ENCODE measurements at regions not wholly inside any gene's neighbourhood (a gene's known extent, or its start where the extent isn't known, plus 50 kb on each side); places are given as distances from the start of the nearest gene placed in this dataset.
"Not testable (repeated sequence)": the region's sequence is repeated elsewhere in the genome, so short reads cannot be mapped to it uniquely, and the experiment has no call there.

DNA sequence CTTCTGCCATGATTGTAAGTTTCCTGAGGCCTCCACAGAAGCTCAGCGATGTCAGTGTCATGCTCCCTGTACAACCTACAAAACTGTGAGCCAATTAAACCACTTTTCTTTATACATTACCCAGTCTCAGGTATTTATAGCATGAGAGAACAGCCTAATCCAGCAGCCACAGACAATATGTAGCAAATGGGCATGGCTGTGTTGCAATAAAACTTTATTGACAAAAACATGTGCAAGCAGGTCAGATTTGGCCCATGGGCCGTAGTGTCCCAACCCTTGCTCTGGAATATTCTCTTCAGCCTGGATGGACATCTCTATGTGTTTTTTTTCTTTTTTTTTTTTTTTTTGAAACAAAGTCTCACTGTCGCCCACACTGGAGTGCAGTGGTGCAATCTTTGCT, 60.9 kb upstream of the EEF2KMT start:
- H3K4me3 ChIP-seq: no peak overlapping the region
- no peaks in the 10 kb centered on the region for H3K9me3 ChIP-seq
- no peak for TF ChIP-seq POLR2A (IDR thresholded peaks at IDR 0.05)
- TF ChIP-seq, protein P1, sequence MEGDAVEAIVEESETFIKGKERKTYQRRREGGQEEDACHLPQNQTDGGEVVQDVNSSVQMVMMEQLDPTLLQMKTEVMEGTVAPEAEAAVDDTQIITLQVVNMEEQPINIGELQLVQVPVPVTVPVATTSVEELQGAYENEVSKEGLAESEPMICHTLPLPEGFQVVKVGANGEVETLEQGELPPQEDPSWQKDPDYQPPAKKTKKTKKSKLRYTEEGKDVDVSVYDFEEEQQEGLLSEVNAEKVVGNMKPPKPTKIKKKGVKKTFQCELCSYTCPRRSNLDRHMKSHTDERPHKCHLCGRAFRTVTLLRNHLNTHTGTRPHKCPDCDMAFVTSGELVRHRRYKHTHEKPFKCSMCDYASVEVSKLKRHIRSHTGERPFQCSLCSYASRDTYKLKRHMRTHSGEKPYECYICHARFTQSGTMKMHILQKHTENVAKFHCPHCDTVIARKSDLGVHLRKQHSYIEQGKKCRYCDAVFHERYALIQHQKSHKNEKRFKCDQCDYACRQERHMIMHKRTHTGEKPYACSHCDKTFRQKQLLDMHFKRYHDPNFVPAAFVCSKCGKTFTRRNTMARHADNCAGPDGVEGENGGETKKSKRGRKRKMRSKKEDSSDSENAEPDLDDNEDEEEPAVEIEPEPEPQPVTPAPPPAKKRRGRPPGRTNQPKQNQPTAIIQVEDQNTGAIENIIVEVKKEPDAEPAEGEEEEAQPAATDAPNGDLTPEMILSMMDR (IDR thresholded peaks at IDR 0.05): no peak
- H3K36me3 ChIP-seq: no peaks in the 10 kb centered on the region
- no peaks in the 10 kb centered on the region for H3K4me1 ChIP-seq
- H3K27me3 ChIP-seq: no peaks in the 10 kb centered on the region
- H3K27ac ChIP-seq: no peak overlapping the region
- DNase-seq: no peak

DNA sequence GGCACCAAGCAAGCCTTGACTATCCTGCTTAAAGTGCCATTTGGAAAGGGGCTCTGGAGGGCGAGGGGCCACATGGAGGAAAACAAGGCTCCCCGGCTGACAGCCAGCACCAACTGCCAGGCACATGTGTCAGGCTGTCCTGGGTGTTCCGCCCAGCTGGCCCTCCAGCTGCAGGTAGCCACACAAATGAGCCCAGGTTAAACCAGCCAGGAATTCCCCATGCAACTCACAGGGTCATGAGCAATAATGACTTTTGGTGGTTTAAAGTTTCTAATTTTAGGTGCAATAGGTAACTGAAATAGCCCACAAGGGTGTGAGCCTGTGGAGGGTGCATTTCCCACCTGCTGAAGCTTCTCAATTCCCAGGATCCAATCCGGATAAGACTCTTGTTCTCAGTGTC, 58.9 kb upstream of the EEF2KMT start:
- not testable (repeated sequence) for DNase-seq, H3K36me3 ChIP-seq, H3K9me3 ChIP-seq, H3K27me3 ChIP-seq, H3K27ac ChIP-seq, H3K4me1 ChIP-seq, H3K4me3 ChIP-seq

DNA sequence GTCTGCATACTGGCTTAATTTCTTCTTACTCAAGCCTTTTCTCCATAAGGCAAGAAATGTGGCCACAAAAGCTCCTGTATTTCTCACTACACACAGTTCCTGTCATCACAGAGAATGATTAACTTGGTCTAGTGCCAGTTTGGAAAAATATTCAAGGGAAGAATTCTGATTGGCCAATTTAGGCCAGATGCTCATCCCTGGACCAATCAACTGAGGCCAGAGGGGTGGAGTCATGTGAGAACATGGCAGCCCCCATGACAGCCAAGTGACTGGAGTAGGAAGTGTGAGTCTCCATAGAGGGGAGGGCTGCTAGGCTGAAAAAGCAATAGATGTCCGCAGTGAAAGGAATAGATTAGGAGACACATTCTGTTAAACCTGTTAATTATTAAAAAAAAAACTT, 56.4 kb upstream of the EEF2KMT start:
- not testable (repeated sequence) for H3K4me1 ChIP-seq, H3K9me3 ChIP-seq, DNase-seq, H3K36me3 ChIP-seq, H3K27me3 ChIP-seq, H3K27ac ChIP-seq, H3K4me3 ChIP-seq

DNA sequence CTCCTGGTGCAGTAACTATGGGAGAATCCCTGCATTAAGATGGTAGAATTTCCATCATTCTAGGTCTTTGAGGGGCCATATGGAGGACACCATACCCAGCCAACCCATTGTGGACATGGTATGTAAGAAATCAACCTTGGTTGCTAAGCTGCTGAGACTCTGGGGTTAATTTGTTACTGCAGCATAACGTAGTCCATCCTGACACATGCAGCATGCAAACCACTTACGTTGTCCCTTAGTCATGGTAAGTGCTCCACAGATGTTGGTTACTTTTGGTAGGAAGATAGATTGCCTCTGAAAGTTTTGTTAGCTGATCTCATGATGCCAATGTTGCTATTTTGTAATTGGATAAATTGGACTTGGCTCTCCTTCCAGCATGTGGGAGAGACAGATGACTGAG, 53.8 kb upstream of the EEF2KMT start:
- H3K27ac ChIP-seq, H3K9me3 ChIP-seq, H3K4me1 ChIP-seq, H3K27me3 ChIP-seq, DNase-seq, H3K4me3 ChIP-seq, H3K36me3 ChIP-seq: not testable (repeated sequence)

Small RNA genes in the stretch of these regions (small RNA-seq; reads per million reads assigned to genes)
- gene AC007012.1 (0 reads per million in 2 donors), gene MIR8065 (0 reads per million in 2 donors), gene RNU6-328P (0 reads per million in 2 donors), gene RNU6-457P (0 reads per million in 2 donors), gene RNU7-99P (0 reads per million in 2 donors), gene SNRPCP20 (0 reads per million in 2 donors)
